ENCODE measurements at regions not wholly inside any gene's neighbourhood (a gene's known extent, or its start where the extent isn't known, plus 50 kb on each side); places are given as distances from the start of the nearest gene placed in this dataset.

DNA sequence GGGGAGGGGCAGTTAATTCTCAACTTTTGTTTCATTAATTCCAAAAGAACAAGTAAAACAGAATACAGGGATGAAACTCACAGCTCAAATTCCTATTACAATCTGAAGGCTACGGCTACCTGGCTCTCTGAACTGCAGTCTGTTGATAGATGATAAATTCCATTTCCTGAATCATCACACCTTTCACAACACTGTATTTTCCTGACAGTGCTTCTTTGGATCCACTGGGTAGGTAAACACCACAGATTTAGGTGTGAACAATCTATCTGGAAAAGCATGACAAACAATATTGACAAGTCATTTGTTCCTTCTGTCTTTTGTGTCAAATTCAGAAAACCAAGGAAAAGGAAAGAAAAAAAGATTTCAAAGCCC lies 843.2 kb downstream of the LRRTM4 start:
- TF ChIP-seq POLR2A (IDR thresholded peaks at IDR 0.05; ENCODE audit: low read length) (no peak), GATA1 (IDR thresholded peaks at IDR 0.05; ENCODE audit: low read depth, low read length) (no peak)

Measured in erythroblast (primary cell).